ENCODE measurements at regions not wholly inside any gene's neighbourhood (a gene's known extent, or its start where the extent isn't known, plus 50 kb on each side); places are given as distances from the start of the nearest gene placed in this dataset.

DNA sequence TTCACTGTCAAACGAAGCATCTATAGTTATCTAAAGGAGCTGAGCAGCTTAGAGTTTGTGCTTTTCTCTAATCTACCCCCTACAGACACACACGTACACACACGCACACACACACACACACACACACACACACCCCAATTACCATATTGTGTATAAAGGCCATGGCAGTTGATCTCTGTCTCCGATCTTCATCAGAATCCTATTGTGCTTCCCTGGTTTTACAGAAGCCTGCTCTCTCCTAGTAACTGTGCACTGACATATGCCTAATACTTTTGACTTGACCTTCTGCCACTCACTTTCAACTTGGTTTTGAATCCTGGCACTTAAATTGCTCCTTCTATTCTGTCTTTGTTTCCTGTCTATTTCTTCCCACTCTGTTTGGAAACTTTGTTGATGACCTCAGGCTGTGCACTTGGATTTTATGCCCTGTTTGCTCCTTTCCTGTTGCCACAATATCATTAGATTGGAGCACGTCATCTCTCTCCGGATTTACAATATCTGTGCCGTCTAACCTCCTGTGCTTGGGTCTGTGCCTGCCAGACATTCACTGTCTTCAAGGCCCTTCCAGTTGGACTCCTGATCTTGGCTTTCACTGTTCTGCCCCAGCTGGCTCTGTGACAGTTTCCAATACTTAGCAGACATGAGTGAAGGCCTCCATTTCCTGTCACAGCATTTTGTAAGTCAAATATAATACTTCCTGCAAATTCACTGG lies 928.1 kb downstream of the FAT4 start:
- DNase-seq, result no peak

DNA sequence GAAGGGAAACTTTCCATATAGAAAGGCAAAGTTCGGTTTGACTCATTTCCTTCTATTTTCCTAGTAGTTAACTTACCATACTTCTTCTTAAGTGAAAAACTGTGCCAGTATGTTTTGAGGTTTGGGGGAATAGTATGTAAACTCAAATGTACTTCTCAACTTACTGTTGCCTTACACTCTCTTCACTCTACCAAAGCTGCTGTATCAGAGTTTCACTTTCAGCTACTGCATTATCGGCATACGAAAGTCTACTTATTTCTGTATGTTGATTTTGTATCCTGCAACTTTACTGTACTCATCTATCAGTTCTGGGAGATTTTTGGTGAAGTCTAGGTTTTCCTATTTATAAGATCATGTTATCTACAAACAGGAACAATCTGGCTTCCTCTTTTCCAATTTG lies 932.7 kb downstream of the FAT4 start:
- DNase-seq, result no peak

DNA sequence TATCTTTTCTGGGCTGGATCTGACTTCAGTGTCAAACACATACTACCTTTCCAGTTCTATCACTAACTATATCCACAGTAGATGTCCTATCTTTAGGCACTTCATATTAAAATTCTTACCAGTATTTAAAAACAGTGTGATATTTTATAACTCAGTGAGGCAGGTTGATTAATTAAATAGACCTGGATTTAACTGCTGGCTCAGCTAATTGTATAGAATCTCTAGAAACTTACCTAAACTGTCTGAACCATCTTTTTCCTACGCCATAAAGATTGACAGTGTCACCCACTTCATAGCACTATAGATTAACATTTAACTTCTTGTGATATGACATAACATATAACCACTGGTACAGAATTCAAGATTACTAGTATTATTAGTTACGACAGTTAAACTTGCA lies 935.3 kb downstream of the FAT4 start:
- DNase-seq, result no peak

DNA sequence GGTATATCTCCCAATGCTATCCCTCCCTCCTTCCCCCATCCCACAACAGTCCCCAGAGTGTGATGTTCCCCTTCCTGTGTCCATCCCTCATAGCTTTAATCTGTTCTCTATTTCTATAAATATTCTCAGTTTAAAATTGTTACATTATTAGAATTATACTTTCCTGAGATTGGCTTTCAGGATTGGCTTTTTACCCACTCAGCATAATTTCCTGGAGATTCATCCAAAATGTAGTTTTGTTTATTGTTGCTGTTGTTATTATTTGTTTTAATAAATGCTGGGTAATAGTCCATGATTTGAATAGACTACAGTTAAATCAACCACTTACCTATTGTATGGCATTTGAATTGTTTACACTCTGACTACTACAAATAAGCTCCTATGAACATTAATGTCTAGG lies 936.4 kb downstream of the FAT4 start:
- no peak for DNase-seq

DNA sequence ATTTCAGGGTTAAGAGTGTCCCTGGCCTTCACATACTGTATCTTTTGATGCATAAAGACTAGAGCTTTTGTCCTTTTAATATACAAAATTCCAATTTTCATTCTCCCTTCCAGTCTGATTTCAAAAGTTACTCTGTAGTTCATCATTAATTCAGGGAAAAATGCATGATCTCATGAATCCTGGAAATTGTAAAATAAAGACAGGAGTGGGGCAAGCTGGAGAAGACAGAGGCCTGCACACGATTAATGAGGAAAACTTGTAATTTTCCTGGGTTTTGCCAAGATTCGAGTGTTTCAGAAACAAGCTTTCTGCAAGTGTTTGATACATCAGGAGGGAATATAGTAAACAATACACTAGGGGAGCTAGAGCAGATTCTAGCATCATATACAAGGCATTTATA lies 947.9 kb downstream of the FAT4 start:
- DNase-seq, result no peak

DNA sequence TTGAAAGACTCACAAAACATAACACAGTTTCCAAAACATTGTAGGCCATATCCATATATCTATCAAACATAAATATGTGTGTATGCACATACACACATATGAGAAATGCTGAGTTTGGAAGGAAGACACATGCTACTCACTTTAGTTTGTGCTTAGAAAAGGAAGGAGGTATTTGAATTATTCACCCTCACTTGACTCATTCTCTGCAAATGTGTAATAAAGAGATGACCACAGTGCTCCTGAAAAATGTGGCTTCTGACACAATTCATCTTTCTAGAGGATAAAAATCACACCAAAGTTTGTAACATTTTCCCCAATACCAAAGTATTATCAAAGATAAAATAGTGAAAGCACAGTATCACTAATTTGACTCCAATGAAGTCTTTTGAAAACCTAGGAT lies 950.1 kb downstream of the FAT4 start:
- no peak for DNase-seq

DNA sequence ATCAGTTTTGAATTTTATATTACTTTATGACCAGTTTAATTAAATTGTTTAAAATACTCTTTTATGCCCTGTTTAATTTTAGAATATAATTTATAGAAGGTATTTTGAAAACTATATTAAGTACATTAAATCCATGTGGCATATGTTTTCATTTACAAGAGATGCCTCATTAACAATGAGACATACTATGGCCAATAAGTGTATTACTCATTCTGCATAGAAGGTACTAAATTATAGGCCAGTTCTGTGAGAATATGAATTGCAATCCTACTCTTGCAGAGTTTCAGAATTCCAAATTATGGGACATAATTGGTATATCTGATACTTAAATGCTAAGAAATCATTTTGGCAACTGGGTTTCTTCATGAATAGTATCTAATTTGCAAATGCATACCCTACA lies 951.1 kb downstream of the FAT4 start:
- DNase-seq, result peak; percentile 70

DNA sequence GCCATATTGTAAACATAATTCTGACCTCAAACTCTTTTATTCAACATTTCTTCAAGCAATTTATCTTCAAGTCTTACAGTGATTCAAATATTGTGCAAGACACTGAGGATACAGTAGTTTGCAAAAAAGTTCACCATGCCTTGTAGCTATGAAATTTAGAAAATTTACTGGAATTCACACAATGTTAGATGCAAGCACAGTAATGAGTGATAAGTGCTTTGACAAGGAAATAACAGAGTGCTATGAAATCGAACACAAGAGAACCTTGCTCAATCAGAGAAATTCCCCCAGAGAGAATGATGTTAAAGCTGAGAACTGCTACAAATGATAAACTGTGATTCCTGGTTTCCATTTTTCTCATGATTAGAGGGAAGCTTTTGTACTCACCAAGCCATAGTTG lies 952.9 kb downstream of the FAT4 start:
- DNase-seq, result no peak

DNA sequence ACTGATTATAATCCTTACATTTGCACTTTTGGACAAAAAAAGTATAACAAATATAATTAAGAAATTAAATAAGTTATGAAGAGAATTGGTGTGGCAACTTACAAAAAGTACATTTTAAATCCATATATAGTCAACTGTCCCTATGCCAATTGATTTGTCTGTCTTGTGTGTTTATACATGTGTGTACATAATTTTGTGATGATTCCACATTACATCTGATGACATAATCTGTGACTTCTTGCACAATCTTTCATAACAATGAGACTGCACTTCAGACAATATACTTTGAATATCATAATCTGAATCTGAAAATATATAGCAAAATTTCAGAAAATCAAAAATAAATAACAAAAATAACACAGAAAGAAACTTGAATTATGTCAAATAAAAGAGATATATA lies 953.4 kb downstream of the FAT4 start:
- DNase-seq, result no peak

DNA sequence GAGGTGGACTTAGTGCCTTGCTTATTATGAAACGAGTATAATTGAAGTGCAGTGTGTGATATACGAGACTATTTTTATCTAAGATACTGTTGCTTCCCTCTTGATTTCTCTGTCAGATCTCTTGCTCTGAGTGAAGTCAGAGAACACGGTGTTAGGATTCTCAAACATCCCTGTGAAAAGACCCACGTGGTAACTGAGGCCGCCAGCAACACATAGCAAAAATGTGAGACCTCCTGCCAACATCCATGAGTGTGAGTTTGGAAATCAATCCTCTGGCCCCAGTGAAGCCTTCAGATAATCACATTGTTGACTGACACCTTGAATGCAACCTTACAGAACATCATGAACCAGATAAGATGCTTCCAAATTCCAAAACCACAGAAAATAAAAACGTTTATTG lies 954.4 kb downstream of the FAT4 start:
- no peak for DNase-seq

DNA sequence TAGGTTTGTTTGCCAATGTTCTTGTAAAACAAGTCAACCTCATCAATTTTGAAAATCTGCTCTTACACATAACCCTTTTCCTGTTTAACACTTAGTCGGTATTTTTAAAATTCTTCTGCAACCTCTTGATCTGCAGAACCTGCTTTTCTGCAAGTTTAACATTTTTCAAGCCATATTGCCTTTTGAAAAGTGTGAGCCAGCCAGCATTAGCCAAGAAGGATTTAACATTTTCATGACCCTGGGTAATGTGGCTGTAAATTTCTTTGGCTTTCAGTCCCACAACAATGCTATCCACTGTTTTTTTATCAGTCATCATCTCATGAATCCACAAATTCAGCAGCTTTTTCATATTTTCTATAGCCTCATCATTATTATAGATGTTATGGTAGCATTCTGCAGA lies 956.5 kb downstream of the FAT4 start:
- no peak for DNase-seq

DNA sequence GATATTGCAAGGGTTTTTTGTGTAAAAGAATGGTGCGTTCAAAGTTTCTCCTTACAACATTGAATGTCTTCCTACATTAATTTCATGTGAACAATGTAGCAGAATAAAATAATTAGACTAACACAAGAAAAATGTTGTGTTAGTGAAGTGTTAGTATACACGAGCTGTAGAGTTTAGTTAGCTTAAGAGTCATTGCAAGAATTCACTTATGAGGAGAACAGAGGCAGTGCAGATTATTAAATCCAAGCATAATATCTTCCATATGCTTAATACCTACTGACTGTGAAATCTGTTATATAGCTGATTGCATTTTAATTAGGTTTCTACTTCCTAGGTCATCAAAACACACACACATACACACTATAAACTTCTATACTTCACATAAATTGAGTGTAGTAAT lies 959.0 kb downstream of the FAT4 start:
- DNase-seq, result no peak

DNA sequence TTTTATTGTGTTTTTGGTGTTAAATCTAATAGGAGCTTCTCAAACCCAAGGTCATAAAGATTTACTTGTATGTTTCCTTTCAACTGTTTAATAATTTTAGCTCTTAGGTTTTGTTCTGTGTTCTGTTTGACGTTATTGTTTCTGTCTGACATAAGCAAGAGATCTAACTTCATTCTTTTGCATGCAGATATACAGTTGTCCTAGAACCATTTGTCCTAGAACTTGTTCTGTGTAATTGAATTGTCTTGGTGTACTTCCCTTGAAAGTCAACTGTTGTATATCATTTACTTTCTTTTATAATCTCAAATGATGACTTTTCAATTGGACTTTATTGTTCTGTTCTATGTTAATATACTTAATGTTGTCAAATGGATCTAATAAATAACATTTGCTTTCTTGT lies 977.1 kb downstream of the FAT4 start:
- DNase-seq, result no peak

DNA sequence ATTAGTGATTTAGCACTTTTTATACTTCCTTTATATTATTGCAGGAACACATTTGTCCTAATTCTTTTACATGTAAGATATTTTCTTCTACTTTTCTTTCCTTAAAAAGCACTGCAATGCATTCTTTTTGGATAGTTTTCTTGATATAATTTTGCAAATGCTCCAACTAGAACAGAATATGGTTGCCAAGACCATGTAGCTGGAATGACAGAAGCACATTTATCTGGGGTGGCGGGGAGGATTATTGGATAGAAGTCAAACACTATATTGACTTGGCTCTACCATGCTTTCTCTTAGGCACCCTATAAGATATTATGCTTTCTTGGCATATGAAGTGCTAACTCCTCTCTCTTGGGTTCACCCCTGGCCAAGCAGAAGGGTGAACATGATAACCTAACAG lies 983.5 kb downstream of the FAT4 start:
- DNase-seq, result no peak

DNA sequence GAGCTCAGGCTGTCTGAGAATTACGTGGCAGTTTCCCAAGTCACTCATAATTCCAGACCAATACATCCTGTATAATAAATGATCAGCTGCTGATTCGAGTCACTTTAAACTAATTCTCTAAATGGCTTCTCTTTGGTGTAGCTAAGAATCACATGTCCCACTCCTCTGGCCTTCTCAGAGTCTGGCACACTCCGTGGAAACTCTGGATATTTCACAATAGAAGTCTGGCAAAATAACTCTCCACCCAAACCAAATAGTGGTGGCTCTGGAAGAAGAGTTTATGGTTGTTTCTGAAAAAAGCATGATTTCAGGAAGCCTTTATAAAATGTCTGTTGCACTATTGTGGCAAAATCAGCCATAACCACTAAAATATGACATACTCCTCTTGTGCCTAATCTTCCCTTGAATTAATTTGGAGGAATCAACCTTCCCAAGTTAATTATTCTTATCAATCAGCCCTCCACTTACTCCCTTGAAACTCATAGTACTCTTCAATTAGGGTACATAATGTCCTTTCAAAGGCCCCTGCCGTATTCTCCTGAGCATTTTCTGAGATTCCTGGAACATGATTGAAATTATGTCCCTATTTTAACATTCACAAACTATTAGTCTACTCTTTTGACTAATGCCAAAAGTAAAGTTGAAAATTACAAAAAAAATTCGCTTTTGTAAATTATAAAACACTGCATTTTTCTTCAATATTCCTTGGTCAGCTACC lies 991.6 kb downstream of the FAT4 start:
- no peak for DNase-seq

DNA sequence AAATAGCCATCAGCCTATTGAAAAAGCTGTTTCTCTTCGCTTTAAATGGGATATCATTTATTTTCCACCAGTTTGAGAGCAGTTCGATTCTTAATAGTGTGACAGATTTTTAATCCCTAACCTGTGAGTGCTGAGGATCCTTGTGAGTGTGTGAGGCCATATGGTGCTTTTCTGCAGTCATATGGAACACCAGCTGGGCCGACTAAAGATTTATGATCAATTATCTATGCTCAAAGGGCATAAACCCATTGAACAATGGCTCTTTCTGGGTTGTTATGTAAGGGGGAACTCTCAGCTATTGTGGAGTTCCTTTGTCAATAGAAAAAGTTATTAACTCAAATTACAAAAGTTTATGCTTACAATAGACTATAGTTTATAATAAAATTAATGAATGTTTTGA lies 1003.6 kb downstream of the FAT4 start:
- peak; percentile 88 for DNase-seq

DNA sequence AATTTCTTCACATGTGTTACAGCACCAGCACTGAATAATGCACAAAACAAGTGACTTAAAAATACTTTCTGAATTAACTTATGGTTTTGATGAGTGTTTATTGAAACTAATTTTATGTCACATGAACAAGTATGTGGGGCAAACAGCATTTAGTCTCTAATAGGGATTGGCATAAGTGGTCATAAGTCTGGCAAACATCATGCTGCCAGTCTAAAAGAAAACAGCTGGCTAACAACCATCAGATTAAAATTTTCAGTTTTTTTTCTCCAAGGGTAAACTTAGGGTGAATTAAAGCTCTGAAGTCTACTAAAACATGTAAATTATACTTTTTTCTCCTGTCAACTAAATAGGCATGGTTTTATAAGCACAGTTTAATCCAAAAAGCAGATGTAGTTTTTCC lies 1014.2 kb downstream of the FAT4 start:
- DNase-seq, result no peak

DNA sequence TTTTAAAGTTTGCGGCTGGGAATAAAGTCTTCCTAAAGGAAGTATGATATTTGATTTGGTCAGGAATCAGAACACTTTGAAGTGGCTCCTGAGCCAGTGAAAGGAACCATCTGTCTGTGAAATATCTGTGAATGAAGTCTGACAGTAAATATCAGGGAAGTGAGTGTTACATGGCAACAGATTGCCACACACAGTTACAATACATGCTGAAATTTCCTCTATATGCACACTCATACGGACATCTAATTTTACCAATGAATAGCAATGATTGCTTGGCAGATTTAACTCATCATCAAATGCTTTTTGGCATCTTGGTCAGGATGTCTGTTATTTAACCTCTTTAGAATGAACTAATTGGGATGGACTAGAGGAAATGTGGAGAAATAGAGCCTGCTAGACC lies 1023.8 kb downstream of the FAT4 start:
- peak; percentile 20 for DNase-seq

DNA sequence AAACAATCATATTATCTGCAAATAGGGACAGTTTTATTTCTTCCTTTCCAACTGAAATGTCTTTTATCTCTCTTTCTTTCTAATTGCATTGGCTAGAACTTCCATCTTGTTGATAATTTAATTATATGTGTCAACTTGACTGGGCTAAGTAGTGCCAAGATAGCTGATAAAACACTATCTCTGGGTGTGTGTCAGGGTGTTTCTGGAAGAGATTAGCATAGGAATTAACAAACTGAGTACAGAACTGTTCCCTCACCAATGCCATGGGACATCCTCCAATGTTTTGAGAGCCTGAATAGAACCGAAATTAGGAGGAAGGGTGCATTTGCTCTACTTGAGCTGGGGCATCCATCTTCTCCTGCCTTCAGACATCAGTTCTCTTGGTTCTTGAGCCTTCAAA lies 1027.2 kb downstream of the FAT4 start:
- no peak for DNase-seq

DNA sequence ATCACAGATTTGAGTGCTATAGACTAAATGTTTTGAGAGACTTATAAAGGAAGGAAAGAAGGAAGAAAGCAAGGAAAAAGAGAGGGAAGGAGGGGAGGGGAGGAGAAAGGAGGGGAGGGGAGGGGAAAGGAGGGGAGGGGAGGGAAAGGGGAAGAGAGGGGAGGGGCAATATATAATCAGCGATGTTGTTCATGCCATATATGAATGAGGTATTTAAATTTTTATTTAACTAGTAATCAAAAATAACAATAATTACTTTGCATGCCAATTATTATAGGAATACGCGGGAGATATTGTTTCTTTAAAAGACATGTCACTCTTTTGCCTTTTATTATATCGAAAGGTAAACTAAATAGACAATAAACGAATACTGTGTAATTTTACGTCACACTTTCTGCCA lies 1029.7 kb downstream of the FAT4 start:
- peak; percentile 18 for DNase-seq

DNA sequence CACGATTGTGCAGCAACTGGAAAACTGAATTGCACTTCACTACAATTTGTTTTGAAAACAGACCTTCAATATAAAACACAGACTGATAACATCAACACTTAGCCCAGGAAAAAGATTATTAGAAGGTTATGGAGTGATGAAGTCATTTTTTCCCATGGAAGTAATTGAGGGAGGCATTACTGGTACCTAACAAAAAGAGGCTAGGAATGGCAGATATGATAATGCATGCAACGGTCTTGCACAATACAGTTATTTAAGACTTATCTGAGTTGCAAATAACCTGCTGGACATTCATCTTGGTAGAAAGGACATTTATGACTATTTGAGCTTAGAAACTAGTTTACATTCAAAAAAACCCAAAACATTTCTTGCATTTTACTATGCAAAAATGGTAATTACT lies 1031.9 kb downstream of the FAT4 start:
- no peak for DNase-seq

DNA sequence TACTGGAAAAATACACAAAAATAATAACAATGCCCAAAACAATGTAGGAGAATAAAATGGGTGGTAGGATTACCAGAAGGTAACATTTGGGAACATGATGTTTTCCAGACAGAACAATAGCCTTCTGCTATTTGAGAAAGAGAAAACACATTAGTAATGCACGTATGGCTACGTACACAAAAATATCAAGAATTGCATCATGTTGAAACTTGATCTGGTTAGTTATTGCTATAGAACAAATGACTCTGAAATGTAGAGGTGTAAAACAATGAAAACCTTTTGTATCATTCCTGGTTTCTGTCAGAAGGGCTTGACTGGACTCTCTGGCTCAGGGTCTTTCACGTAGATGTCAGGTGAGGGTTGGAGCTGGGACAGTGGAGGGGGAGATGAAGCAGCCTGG lies 1040.0 kb downstream of the FAT4 start:
- peak; percentile 49 for DNase-seq

DNA sequence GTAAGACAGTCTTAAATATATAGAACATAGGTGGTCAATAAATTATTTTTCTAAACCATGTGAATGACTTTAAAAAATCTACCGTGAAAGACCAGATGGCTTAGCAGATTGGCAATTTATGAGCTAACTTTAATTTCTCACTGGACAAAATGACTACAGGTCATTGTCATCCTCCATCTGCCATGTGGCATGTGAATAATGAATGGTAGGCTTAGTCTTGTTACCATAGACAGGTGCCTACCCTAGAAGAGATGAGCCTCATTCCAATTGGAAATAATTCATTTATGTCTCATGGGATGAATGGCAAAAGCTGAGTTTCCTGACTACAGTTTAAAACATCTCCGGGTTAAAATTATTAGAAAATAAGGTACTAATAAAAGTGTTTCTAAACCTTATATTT lies 1043.3 kb downstream of the FAT4 start:
- DNase-seq, result peak; percentile 14

DNA sequence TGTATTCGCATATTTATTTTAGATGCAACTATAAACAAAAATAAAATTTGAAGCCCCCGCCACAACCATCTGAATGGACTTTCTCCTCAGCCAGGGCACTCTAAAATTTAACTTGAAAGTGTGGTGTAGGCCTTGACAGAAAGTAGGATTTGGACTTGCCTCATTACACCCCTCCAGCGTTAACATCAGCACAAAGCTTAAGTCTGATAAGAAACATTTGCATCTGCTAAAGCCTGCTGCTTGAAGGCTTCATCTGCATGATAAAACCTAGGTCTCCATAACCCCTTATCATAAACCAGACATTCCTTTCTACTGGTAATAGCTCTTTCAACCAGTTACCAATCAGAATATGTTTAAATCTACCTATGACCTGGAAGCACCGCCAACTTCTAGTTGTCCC lies 1046.5 kb downstream of the FAT4 start:
- DNase-seq, result no peak

DNA sequence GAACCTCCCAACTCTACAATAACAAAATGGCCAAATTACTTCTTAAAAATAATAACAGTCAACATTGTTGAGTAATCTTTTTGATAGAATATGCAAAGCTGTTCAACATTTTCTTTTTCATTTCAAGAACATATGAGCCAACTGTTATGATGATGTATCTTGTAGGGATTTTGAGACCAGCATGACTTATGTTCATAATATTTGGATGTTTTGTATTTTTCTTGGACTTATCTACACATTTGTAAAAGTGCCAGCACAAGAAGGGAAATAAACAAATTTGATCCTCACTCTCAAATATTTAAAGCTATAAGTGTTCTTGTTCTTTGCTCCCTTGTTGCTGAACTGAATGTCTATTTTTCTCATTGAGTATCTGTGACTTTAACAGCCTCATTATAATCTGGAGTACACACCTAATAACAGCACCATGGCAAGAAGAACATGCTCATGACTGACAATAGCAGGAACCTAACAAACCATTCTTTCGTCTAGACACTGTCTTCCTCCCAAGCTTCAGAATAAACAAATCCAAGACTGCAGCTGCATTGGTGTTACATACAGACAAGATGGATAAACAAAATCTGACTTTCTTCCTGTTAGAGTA lies 1049.7 kb downstream of the FAT4 start:
- no peak for DNase-seq
